GM19240 (cell line): ENCODE measurements at regions not wholly inside any gene's neighbourhood (a gene's known extent, or its start where the extent isn't known, plus 50 kb on each side); places are given as distances from the start of the nearest gene placed in this dataset.

Experiments used
- DNase-seq: peaks from one replicate; pipeline ENCODE4 v3.0.0; 2011; ENCODE audit warnings: low spot score; ENCODE audit not compliant: insufficient read length

DNA sequence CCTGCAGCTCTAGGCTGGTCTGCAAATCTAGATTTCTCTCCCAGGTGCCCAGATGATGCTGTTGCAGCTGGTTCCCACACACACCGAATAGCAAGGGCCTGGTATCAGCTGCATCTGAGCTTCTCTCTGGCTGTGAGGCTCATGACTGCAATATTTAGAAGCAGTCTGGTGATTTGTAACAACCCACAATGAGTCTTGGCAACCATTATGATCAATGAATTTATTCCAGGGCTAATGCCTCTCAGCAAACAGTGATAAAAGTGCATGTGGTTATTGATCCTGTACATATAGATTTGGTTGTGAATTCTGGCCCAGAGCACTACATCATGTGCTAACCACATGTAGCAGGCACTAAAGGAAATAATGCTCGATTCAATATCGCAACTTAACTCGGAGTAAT, 114.3 kb downstream of the ASCL4 start:
- no peak for DNase-seq

DNA sequence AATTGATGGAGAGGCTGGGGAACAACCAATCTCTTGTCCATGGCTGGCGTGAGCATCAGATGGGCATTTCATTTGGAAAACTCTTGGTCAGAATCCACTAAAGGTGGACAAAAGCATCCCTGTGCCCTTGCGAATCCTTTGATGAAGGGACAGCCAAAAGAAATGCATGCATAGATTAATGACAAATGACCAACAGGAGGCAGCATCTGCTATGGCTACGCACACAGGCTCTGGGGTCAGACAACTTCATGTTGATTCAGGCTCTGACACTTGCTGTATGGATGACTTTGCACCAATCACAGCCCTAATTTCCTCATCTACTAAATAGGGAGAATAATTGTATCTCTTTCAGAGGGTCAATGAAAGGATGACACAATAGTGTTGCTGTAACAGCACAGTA, 117.5 kb downstream of the ASCL4 start:
- no peak for DNase-seq

DNA sequence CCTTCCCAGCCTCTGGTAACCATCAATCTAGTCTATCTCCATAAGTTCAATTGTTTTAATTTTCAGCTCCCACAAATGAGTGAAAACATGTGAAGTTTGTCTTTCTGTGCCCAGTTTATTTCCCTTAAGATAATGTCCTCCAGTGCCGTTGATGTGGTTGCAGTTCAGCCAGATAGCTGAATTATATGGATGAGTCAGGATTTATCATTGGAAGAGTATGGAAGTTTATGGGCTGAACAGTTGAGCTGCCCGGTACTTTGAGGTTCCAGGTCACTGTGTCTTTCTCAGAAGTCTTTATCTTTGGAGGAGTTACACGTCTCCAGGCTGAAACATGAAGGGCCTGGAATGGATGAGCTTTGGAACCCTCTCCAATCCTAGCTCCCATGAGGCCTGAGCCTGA, 120.1 kb downstream of the ASCL4 start:
- DNase-seq, result no peak

DNA sequence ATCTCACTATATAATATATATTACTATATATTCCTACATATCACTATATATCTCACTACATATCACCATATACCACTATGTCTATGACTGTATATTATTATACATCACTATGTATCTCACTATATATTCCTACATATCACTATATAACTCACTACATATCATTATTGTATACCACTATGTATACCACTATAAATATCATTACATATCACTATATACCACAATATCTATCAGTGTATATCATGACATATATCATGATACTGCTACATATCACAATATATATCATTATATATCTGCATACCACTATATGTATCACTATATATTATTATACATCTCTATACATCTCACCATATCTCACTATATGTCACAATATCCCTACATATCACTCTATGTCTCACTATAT, 121.5 kb downstream of the ASCL4 start:
- DNase-seq, result no peak

GRCh38 chr12:107900588-107900987, 126.1 kb downstream of the ASCL4 start:
- no peak for DNase-seq

DNA sequence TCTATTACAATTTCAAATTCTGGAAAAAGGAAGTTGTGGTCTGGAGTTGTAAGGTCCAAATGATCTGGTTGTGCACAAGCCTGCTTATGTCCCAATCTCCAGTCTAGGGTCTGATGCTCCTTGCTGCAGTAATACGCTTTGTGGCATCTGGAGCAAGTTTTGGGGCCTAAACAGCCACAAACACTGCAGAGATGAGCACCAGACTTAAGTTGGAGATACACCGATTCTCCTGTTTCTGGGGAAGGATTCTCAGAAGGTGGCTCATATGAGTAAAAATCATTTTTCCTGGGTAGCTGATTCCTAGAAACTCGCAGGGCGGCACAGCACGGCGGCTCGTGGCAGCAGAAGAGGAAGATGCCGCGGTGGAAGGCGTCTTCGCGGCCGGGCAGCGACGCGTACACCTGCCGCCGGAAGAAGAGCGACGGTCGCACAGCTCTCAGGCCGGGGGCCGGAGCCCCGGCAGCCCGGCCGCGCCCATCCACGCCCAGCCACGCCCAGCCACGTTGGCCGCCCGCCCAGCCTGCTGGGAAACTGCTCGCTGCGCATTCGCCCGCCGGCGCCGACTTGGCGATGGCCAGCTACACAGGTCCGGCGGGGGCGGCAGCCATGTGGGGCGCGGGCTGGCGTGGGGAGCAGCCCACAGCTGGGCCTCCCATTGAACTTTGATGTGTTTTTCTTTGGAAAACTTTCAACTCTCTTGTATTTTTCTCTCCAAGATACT, 129.0 kb downstream of the ASCL4 start:
- peak; percentile 65 for DNase-seq

DNA sequence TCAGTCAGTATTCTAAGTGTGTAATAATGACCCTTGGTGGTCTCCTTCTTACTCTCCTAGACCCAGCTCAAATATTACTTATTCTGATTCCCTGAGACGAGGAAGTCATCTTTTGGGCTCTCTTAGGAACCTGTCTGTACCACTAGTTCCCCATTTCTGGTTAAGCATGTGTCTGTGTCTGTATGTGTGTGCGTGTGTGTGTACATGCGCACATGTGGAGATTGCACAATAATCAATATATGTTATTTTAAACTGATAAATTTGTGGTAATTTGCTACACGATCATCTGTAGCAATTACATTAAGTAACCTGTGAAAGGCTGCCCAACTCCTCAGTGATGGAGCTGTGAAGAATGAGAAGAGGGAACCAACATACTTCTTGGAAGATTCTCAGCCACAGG, 132.2 kb downstream of the ASCL4 start:
- no peak for DNase-seq

- DNase-seq, result peak; percentile 51
These were observed 138.0 kb downstream of the ASCL4 start for GRCh38 chr12:107912421-107913004.

GRCh38 chr12:107914460-107914977, 140.0 kb downstream of the ASCL4 start:
- no peak for DNase-seq

DNA sequence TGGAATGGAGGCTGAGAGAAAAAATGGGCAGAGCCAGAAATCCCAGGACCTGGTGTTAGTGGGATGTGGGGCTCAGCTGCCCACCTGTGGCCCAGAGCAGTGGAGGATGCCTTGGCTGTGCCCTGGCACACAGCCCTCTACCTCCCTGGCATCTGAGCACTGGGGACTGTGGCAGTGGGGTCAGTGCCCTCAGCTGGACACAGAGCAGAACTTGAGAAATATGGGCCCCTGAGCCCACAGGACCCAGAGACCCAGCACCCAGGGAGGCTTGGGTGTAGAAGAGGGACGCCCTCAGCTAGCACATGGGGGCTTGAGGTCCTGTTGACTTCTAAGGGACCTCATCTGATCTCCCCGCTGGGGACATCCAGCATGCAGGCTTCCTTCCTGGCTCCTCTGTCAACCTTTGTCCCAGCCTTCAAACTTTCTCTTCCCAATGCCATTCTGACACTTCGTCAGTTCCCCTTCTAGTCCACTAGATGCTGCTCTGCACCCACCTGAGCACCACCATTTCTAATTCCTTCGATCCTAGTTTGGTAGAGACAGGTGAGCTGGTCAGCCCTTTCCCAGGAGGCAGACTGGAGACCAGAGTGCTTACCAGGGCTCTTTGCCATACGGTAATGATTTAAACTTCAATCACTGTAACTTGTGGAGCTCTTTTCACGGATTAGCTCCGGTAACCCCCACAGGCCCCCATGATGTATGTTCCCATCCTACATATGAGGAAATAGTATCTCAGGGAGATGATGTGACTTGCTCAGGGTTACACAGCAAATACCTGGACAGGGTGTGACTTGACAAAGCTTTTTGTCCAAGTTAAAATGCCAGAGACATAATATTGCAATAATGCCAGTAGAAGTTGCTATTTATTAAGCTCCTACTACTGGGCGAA, 143.7 kb downstream of the ASCL4 start:
- peak; percentile 9 for DNase-seq

- no peak for DNase-seq
These were observed 146.6 kb downstream of the ASCL4 start for GRCh38 chr12:107921062-107921461.

DNA sequence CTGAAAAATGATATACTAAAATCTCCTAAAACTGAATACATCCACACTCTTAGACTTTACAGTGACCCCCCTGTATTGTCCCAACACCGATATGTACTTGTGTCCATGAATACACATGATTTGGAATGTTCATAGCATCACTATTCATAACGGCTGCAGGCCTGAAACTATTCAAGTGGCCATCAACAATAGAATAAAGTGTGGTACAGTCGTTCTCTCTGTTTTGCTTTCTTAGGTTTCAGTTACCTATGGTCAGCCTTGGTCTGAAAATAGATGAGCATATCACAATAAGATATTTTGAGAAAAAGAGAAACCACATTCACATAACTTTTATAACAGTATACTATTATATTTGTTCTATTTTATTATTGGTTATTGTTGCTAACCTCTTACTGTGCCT, 150.6 kb downstream of the ASCL4 start:
- DNase-seq, result no peak

- no peak for DNase-seq
These were observed 154.9 kb downstream of the ASCL4 start for GRCh38 chr12:107929436-107929835.

GRCh38 chr12:107931761-107932160, 157.3 kb downstream of the ASCL4 start:
- no peak for DNase-seq

GRCh38 chr12:107938446-107938845, 163.9 kb downstream of the ASCL4 start:
- DNase-seq, result no peak

DNA sequence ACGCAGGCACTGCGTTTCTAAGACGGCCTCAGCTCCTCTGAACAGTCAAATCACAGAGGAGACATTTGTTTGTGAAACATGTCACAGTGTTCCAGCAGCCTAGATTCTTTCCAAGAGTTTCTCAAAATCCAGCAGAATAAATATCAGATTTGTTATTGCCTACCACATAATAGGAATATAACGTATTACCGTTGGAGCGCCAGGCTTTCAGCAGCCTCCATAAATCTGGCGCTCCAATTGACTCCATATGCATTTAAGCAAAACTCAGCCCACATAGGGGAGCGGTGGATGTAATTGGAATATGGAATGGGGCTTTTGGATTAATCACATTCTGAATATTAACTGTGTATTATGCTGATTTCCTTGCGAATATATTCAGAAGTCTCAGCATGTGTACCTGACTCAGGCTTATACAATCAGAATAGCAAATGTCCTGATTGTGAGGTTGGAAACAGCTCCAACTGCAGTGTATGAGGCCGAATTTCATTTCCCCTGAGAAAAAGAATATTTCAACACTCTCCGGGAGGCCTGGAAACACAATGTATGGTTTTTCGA, 174.0 kb downstream of the ASCL4 start:
- DNase-seq, result no peak

DNA sequence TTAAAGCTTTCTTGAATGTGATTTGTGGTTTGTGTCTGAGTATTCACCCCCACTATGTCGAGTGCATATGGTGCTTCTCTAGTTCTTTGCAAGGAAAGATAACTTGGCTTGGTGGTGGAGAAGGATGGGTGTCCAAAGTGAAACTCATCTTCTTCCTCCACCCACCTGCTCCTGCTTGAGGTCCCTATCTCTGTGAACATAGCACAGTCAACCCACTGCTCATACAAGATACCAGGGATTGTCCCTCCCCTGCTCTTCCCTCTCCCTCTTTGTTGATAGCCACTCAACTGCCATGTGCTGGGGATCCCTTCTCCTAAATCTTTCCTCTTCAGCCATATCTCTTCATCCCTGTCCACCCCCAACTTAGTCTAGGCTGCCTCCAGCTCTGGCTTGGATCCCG, 176.5 kb downstream of the ASCL4 start:
- DNase-seq, result no peak

DNA sequence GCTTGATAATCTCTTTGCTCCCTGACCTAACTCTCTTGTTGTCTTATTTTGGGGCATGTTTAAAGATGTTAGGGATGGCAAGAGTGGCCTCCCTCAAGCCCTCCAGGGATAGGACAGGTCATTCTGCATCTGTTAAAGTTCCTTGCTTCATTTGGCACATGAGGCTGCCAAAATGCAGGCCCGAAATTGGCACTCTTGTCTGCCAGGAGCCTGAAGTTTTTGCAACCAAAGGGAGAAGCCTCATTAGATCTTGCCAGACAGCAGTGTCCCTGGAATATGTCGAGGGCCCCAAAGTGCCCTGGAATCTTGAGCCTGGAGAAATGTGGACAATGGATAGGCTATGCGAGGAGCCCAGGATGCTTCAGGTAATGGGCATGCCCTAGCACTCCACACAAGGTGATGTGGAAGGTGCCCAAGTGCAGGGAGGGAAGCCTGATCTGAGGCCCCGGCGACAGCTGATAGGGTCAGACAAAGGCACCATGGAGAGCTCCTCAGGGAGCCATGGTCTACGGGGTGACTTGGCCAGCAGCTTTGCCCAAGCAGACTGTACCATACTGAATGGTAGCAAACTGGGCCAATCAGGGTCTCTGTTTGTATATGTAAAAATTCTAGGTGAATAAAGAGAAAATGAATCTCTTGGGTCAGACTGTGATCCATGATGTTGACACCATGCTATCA, 173.0 kb upstream of the WSCD2 start:
- no peak for DNase-seq

GRCh38 chr12:107957459-107957858, 171.6 kb upstream of the WSCD2 start:
- no peak for DNase-seq

GRCh38 chr12:107963635-107964034, 165.5 kb upstream of the WSCD2 start:
- no peak for DNase-seq

GRCh38 chr12:107967170-107967569, 161.9 kb upstream of the WSCD2 start:
- no peak for DNase-seq
